Spleen (tissue), 7 donors: ENCODE measurements at regions not wholly inside any gene's neighbourhood (a gene's known extent, or its start where the extent isn't known, plus 50 kb on each side); places are given as distances from the start of the nearest gene placed in this dataset.
"Not testable (repeated sequence)": the region's sequence is repeated elsewhere in the genome, so short reads cannot be mapped to it uniquely, and the experiment has no call there.

Experiments
- CTCF ChIP-seq, 11 experiments: fragments of 200-600 bp in 7 of 11; fragments of 450-650 bp in 4 of 11; sonication (generic) in 4 of 11; IDR thresholded peaks in 8 of 11; conservative IDR thresholded peaks in 3 of 11; 1 replicate in 7 of 11; 2 replicates in 4 of 11; pipeline versions ENCODE4 v1.4.0 to v1.8.0; 2016 to 2021; ENCODE audit warnings: antibody characterized with exemption in 11 of 11, inconsistent platforms in 4 of 11, mild to moderate bottlenecking in 1 of 11
- POLR2A ChIP-seq, 3 donors: fragments of 450-650 bp; IDR thresholded peaks; one replicate each; pipeline ENCODE4 v1.5.1; 2017; ENCODE audit warnings: antibody characterized with exemption in 3 of 3, mild to moderate bottlenecking in 1 of 3
- donor health status: DM: no; HTN: no; CAD: no; lungs with moderate emphysema.
- donor health status: DM: no; HTN: no; CAD: no.
- donor health status: DM: no; HTN: no; CAD: no.

GRCh38 chr12:39699079-39699478 lies 79.5 kb upstream of the ABCD2 start:
- not testable (repeated sequence) for TF ChIP-seq POLR2A (IDR thresholded peaks at IDR 0.05); CTCF (IDR thresholded peaks at IDR 0.05 in 8 of 11, conservative IDR thresholded peaks at IDR 0.05 in 3 of 11)
